ENCODE measurements at regions not wholly inside any gene's neighbourhood (a gene's known extent, or its start where the extent isn't known, plus 50 kb on each side); places are given as distances from the start of the nearest gene placed in this dataset.

DNA sequence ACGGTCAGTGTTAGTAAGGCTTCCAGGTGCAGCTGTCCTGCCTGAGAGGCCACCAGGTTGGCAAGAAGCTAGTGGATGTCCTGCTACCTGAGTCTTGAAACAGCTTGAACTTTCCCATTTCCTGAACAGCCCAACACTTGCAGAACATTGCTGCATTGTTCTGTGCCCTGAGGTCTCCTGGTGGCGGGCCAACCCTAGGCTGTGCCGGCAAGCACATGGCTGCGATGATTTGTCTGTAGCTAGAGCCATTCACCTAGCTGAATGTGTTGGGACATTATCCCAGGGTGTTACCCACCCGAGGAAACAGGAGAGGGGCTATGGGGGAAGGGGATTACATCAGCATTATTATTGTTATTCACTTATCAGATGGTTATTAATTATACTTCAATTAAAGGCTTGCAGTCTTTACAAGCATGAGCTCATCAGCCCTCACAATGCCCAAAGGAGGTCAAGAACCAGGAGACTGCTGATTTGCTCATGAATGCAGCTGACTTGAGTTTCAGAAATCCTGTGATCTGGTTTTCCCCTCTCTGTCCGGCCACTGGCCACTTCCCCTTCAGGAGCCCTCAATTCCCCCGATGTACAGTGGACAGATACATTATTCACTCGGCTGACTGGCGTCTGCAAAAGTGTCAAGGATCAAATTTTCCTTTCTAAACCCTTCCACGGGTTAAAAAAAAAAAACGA, 187.6 kb upstream of the TSC22D1 start:
- TF ChIP-seq, protein P1, sequence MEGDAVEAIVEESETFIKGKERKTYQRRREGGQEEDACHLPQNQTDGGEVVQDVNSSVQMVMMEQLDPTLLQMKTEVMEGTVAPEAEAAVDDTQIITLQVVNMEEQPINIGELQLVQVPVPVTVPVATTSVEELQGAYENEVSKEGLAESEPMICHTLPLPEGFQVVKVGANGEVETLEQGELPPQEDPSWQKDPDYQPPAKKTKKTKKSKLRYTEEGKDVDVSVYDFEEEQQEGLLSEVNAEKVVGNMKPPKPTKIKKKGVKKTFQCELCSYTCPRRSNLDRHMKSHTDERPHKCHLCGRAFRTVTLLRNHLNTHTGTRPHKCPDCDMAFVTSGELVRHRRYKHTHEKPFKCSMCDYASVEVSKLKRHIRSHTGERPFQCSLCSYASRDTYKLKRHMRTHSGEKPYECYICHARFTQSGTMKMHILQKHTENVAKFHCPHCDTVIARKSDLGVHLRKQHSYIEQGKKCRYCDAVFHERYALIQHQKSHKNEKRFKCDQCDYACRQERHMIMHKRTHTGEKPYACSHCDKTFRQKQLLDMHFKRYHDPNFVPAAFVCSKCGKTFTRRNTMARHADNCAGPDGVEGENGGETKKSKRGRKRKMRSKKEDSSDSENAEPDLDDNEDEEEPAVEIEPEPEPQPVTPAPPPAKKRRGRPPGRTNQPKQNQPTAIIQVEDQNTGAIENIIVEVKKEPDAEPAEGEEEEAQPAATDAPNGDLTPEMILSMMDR (IDR thresholded peaks at IDR 0.05; ENCODE audit: low read depth, low read length, missing control alignments), result no peak
- no peak overlapping the region for H3K4me3 ChIP-seq (ENCODE audit: low read depth, low read length)
- no peak for DNase-seq (ENCODE audit: low read depth)

DNA sequence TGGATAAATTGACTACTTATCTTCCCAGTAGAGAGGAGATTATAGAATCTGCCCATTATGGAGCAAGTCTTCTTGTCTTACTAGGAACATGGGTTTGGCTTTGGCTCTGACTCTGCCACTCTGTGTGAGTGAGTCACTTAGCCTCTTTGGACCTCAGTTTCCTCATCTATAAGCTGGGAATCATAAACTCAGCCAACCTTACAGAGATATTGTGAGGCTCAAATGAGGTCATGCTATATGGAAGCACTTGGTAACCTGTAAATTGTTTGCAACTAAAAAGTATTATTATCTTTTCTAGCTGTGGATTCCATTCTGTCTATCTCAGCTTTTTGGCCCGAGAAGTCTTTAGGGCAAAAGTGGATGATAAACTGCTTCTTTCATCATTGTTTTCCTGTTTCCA, 186.8 kb upstream of the TSC22D1 start:
- H3K4me3 ChIP-seq (ENCODE audit: low read depth, low read length), result no peak overlapping the region
- TF ChIP-seq, protein P1 (IDR thresholded peaks at IDR 0.05; ENCODE audit: low read depth, low read length, missing control alignments), result no peak
- no peak for DNase-seq (ENCODE audit: low read depth)

- DNase-seq (ENCODE audit: low read depth), result no peak
- H3K4me3 ChIP-seq (ENCODE audit: low read depth, low read length), result no peak overlapping the region
- TF ChIP-seq, protein P1 (IDR thresholded peaks at IDR 0.05; ENCODE audit: low read depth, low read length, missing control alignments), result no peak
These were observed 184.3 kb upstream of the TSC22D1 start for GRCh38 chr13:44760434-44760833.

DNA sequence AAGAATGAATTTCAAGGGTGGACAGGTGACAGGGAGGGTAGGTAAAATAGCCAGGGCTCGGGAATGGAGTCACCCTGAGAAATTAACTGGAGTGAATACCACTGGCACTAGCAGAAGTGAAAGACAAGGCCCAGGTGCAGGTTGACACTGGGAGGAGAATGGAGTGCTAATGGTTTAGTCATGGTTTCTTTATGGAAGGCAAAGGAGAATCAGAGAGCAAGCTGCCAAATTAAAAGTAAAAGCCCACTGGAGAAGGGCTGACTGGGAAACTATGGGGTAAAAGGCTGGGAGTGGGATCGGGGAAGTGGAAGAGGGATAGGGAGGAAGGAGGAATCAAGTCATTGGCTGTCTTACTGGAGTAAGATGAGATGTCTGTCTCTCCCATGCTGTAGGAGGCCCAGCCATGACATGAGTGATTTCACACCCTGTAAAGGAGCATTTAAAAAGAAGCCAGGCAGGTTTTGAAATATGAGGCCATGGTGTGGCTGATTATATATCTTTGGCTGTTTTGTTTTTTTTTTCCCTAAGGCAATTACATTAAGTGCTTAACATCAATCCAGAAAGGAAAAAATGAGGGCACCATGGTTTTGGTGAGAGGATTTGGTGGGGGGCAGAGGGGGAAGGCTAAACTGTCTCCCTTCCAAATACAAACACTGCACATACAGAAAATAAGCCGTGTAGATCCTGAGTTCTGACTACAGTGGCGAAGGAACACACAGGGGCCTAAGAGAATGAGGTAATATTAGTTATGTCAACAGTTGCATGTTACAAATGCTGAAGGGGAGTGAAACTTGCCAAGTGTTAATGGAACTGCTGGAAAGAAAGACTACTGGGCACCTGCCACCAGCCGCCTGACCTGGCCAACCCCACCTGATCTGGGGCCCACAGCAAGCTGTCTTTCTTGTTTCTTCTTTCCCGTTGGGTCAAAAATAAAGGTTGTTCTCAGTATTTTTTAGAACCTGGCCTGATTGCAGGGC, 183.5 kb upstream of the TSC22D1 start:
- TF ChIP-seq, protein P1 (IDR thresholded peaks at IDR 0.05; ENCODE audit: low read depth, low read length, missing control alignments), result no peak
- no peak overlapping the region for H3K4me3 ChIP-seq (ENCODE audit: low read depth, low read length)
- DNase-seq (ENCODE audit: low read depth), result no peak

DNA sequence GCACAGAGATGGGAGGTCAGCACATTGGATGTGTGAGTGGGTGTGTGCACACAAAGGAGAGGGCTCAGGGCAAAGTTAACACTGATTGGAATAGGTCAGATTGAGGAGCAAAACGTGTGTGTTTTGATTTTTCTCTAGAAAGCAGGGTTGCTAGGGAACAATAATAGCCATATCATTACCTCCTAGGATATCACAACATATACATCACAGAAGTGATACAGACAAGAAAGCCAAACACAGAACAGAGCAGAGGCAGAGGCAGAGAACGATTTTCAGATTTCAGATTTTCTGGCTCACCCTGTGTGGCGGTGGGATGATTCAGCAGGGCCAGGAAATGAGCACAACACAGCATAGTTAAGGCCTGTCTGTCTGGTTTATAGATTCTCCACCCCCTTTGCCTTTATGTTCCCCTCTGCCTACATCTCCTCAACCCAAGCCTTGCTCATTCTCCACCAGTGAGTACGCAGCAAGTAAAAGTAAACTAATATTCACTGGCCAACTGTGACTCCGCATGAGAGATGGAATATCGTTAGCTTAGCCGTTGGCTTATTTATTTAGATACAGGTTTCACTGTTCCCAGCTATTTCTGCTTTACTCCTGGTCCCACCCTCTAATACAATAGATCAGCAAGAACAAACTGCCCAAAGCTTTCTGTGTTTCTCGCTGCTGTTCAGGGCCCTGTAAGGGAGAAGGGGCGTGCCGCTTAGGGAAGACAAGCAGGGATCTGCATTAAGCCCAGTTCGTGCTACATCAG, 182.7 kb upstream of the TSC22D1 start:
- no peak overlapping the region for H3K4me3 ChIP-seq (ENCODE audit: low read depth, low read length)
- DNase-seq (ENCODE audit: low read depth), result no peak
- TF ChIP-seq, protein P1 (IDR thresholded peaks at IDR 0.05; ENCODE audit: low read depth, low read length, missing control alignments), result no peak

DNA sequence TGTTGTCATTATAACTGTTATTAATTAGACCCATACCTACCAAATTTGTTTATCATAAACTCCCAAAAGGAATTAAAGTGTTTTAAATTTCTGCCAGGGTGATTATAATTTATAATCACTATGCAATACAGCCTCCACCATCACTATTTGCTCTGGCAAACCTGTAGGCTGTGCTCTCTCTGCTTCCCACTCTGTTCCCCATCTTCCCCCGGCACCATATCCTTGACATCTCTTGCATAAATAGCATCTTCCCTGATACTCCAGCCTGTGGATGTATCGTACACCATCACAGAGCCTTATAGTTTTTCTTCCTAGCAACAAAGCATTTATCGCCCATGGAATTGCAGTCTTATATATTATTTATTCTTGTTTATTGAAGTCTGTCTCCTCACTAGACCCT, 181.5 kb upstream of the TSC22D1 start:
- no peak overlapping the region for H3K4me3 ChIP-seq (ENCODE audit: low read depth, low read length)
- DNase-seq (ENCODE audit: low read depth), result no peak
- TF ChIP-seq, protein P1 (IDR thresholded peaks at IDR 0.05; ENCODE audit: low read depth, low read length, missing control alignments), result no peak
